ENCODE measurements at regions not wholly inside any gene's neighbourhood (a gene's known extent, or its start where the extent isn't known, plus 50 kb on each side); places are given as distances from the start of the nearest gene placed in this dataset.
"Not testable (repeated sequence)": the region's sequence is repeated elsewhere in the genome, so short reads cannot be mapped to it uniquely, and the experiment has no call there.

GRCh38 chr22:44650806-44651205 is 51.2 kb upstream of the PRR5 start:
- DNase-seq (ENCODE audit: low read depth), result no peak

GRCh38 chr22:44648821-44649565 is 53.0 kb upstream of the PRR5 start:
- DNase-seq (ENCODE audit: low read depth), result peak; percentile 74

DNA sequence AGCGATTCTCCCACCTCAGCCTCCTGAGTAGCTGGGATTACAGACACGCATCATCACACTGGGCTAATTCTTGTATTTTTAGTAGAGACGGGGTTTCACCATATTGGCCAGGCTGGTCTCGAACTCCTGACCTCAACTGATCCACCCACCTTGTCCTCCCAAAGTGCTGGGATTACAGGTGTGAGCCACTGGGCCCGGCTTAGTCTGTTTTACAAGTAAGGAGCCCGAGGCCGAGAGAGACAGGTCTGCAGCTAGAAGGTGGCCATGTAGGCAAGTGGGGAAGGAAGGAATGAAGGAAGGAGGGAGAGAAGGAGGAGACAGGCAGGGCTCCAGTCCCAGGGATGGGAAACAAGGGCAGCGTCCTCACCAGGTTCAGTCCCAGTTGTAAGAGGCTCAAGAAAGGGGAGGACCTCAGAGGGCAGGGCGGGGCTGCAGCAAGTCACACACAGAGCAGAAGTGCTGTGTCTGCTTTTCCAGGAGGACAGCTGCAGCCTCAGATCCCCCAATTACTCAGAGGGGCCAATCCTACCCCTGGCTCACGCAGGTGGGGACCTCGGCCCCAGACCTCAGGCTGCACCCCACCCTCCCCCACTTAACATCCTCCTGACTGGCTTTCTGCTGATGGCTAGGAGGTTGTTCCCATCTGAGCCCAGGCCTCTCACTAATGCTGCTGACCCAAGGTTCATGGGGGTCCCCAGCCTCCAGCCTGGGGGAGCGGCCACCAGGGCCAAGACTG is 53.8 kb upstream of the PRR5 start:
- DNase-seq (ENCODE audit: low read depth), result no peak

- no peak for DNase-seq (ENCODE audit: low read depth)
Measured at GRCh38 chr22:44647141-44647540, 54.9 kb upstream of the PRR5 start.

DNA sequence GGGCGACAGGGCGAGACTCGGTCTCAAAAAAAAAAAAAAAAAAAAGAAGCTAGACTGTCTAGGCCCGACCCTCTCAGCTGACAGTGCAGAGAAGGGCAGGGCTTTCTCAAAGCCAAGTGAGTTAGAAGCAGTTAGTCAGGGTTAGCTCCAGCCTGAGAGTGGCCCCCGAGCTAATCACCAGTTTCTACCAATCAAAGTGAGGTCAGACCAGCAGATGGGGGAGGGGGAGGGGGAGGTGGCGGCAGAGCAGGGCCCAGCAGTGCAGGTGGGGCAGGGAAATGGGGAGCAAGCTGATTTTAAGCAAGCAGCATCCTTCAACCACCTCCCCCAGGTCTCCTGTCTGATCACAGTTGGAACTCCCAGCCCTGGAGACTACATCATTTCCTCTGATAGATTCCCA is 55.3 kb upstream of the PRR5 start:
- no peak for DNase-seq (ENCODE audit: low read depth)

DNA sequence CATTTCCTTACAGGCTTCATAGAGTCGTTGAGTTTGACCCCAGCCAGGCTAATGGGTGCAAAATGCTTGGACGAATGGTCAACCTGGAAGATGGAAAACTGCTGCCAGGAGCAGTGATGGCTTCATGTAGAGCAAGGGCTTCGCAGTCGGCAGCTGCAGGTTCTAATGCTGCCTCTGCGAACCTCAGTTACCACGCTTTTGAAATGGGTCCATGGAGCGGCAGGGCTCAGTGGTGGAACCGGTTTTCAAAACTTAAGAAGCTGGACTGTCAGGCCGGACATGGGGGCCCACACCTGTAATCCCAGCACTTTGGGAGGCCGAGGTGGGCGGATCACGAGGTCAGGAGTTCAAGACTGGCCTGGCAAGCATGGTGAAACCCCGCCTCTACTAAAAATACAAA is 55.9 kb upstream of the PRR5 start:
- DNase-seq (ENCODE audit: low read depth), result no peak

DNA sequence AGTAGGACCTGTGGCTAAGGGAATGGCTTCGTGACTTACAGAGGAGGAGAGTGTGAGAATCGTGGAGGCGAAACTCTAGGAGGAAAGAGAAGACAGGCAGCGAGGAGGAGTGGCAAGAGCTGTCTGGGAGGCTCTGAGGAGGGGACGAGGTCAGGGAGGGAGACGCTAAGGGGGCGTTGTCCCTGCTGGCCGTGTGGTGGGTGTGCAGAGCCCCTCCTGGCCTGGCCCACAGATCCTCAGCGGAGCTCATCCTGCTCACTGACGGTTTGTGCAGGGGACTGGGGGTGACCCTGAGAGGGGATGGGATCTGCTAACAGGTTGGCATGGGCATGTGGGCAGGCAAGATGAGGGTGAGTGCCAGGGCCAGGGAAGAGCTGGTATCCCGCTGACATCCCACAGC is 56.5 kb upstream of the PRR5 start:
- no peak for DNase-seq (ENCODE audit: low read depth)

- DNase-seq (ENCODE audit: low read depth), result no peak
Measured at GRCh38 chr22:44645083-44645482, 56.9 kb upstream of the PRR5 start.

DNA sequence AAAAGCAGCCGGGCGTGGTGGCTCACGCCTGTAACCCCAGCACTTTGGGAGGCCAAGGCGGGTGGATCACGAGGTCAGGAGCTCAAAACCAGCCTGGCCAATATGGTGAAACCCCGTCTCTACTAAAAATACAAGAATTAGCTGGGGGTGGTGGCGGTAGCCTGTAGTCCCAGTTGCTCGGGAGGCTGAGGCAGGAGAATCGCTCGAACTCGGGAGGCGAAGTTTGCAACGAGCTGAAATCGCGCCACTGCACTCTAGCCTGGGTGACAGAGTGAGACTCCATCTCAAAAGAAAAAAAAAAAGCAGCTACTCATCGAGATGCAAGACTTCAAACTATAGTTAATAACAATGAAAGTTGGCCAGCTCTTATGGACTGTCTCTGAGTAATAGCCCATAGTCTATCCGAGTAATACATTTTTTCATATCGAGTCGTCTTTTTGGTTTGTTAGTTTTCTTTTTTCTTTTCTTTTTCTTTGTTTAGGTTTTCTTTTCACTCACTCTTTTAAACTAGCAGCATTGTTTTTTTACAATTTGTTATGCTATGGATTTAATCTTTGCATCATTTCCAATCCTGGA is 58.4 kb upstream of the PRR5 start:
- DNase-seq (ENCODE audit: low read depth), result not testable (repeated sequence)

- DNase-seq (ENCODE audit: low read depth), result no peak
Measured at GRCh38 chr22:44642096-44642644, 59.8 kb upstream of the PRR5 start.

DNA sequence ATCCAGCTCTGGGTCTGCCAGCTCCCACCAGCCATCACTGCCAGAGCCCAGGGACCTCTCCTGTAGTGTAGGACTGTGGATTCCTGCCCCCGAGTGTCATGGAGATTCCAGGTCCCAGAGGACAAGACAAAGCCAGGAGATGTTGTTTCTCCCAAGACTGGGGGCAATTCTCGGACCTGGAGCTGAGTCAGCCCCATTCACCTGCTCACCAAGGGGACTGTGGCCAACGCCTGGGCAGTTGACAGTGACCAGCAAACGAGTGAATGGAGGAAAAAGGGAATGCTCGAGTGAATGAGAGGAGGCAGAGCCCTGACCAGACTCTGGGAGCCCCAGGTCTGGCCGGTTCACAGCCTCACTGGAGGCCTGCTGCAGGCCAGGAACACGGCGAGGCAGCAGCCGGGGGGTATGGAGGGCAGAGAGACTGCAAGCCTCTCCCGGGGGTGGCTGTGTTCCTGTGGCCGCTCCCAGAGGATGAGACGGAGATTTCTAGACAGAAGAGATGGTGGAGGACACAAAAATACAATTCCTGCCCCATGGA is 61.3 kb upstream of the PRR5 start:
- no peak for DNase-seq (ENCODE audit: low read depth)

DNA sequence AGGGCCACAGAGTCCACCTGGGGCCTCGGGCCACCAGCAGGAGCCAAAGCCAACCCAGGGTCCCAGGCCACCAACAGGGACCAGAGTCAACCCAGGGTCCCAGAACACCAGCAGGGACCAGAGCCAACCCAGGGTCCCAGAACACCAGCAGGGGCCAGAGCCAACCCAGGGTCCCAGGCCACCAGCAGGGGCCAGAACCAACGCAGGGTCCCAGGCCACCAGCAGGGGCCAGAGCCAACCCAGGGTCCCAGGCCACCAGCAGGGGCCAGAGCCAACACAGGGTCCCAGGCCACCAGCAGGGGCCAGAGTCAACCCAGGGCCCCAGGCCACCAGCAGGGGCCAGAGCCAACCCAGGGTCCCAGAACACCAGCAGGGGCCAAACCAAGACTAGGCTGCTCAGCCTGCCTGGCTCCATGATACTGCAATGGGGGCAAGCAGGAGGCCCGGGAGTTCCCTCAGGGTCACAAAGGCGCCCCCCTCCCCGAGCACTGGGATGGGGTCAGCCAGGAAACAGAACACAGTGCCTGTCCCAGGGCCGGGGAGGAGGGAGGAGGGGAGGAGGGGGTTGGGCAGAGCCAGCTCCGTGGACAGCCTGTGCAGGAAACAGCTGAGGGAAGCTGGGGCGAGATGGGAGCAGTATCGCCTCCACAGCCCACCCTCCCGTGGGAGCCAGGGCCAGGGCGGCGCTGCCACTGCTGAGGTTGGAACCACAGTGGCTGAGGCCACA is 62.0 kb upstream of the PRR5 start:
- DNase-seq (ENCODE audit: low read depth), result no peak

GRCh38 chr22:44638971-44639760 is 62.8 kb upstream of the PRR5 start:
- peak; percentile 40 for DNase-seq (ENCODE audit: low read depth)

DNA sequence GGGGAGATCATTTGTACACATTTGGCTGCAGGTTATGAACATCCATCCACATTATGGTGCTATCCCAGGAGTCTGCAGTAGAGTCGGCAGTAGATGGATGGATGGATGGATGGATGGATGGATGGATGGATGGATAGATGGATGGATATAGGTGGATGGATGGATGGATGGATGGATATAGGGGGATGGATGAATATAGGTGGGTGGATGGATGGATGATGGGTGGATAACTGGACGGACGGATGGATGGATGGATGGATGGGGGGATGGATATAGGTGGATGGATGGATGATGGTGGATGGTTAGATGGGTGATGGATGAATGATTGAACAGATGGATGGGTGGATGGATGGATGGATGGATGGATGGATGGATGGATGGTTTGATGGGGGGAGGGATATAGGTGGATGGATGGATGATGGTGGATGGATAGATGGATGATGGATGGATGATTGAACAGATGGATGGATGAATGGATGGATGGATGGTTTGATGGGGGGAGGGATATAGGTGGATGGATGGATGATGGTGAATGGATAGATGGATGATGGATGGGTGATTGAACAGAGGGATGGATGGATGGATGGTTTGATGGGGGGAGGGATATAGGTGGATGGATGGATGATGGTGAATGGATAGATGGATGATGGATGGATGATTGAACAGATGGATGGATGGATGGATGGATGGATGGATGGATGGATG is 65.3 kb upstream of the PRR5 start:
- not testable (repeated sequence) for DNase-seq (ENCODE audit: low read depth)

DNA sequence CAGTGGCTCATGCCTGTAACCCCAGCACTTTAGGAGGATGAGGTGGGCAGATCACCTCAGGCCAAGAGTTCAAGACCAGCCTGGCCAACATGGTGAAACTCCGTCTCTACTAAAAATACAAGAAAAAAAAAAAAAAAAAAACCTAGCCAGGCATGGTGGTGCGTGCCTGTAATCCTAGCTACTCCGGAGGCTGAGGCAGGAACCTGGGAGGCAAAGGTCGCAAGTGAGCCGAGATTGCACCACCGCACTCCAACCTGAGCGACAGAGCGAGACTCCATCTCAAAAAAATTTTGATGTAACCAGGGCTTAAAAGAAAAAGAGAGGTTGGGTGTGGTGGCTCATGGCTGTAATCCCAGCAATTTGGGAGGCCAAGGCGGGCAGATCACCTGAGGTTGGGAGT is 66.4 kb upstream of the PRR5 start:
- not testable (repeated sequence) for DNase-seq (ENCODE audit: low read depth)

DNA sequence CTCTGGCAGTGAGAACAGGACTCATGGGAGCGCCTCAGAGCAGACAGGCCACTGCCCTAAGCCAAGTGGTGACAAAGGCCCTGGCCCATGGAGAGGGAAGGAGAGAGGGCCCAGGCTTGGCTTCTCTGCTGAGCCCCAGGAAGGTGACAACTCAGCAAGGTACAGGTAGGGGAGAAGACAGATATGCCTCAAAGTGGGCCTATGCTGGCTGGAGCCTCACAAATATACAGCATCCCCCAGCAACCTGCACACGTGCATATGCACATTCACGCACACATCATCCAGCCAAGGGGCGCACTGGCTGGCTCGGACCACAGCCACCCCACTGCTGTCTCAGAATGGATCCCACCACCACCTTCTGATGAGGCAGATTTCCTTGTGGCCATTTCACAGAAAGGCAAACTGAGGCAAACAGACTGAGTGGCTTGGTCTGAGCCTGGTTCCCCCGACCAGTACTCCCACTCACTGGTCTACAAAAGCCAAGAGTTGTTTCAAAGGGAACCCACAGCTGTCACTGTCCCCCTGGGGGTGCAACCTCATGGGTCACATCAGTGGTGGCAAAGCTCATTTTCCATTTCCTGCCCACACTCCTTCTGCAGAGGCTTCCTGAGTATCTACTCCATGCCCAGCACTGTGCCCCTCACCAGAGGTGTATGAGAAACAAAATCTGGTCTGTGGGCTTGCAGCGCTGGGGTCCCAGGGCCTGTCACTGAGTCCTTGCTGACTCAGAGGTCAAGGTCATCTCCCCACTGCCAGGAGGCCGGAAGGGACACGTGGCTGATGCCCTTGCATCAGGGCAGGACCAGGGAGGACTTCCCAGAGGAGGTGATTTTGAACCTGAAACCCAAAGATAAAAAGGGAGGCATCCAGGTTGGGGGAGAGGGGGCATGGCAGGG is 67.3 kb upstream of the PRR5 start:
- DNase-seq (ENCODE audit: low read depth), result no peak

- DNase-seq (ENCODE audit: low read depth), result no peak
Measured at GRCh38 chr22:44633647-44634046, 68.4 kb upstream of the PRR5 start.

DNA sequence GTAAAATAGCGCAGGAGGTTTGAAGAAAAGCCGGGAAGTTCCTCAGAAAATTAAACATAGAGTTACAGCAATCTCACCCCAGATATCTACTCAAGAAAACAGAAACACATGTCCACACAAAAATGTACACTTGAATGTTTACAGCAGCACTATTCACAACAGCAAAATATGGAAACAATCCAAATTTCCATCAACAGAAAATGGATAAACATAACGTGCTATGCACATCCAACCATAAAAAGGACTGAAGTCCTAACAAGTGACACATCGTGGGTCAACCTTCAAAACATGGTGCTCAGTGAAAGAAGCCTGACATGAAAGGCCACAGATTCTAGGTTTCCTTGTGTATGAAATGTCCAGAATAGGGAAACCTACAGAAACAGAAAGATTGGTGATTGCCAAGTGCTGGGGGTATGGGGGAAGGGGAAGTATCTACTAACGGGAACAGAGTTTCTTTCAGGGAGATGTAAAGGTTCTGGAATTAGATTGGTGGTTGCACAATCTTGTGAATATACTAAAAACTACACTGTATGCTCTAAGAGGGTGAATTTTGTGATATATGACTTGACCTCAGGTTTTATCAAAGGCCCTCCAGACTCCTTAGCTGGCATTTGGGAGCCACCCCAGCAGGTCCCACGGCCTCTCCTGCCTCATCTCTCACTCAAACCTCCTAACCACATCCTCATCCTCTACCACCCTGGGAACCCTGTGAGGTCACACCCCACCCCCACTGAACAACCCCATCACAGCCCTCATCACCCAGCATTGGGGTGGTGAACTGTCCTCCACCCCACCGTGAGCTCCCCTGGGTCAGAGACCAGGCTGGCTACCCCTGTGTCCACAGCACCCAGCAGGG is 69.2 kb upstream of the PRR5 start:
- DNase-seq (ENCODE audit: low read depth), result no peak

- DNase-seq (ENCODE audit: low read depth), result no peak
Measured at GRCh38 chr22:44630826-44631225, 71.2 kb upstream of the PRR5 start.

Measured in fibroblast of the conjunctiva (primary cell).